OCI-LY7 (cell line): ENCODE measurements at regions not wholly inside any gene's neighbourhood (a gene's known extent, or its start where the extent isn't known, plus 50 kb on each side); places are given as distances from the start of the nearest gene placed in this dataset.

ENCODE experiments used
- BruUV-seq: library from RNA; stranded (reverse); fragments of 400-500 nt; replicated peaks from 2 replicates; lab custom pipeline; 2021; lab: Mats Ljungman, UMichigan
- CTCF ChIA-PET: fragments of 300-600 bp; sonication (Branson Sonifier 250); formaldehyde crosslinking; loops from one replicate; lab custom pipeline; 2022; ENCODE audit warnings: antibody characterized with exemption; ENCODE audit not compliant: unreplicated experiment; lab: Charles Lee
- POLR2A ChIA-PET: fragments of 300-600 bp; sonication (Branson Sonifier 250); formaldehyde crosslinking; loops from one replicate; lab custom pipeline; 2022; ENCODE audit warnings: antibody characterized with exemption; lab: Charles Lee
- DNase-seq: peaks from one replicate; pipeline ENCODE4 v3.0.0-alpha.2; 2015; ENCODE audit warnings: low spot score
- H2AFZ ChIP-seq: fragments of 200-600 bp; sonication (generic), shearing (Covaris generic); 2 replicates; pipeline ENCODE4 v1.6.1; 2014; ENCODE audit warnings: mild to moderate bottlenecking, antibody characterized with exemption, low read length, moderate library complexity
- H3K27ac ChIP-seq: fragments of 200-600 bp; sonication (generic); 2 replicates; pipeline ENCODE4 v1.5.1; 2014; ENCODE audit warnings: mixed run types, low read depth, mild to moderate bottlenecking, moderate library complexity, low read length, inconsistent platforms; ENCODE audit not compliant: poor library complexity, severe bottlenecking
- H3K36me3 ChIP-seq: fragments of 200-600 bp; sonication (generic); 2 replicates; pipeline ENCODE4 v1.6.1; 2014; ENCODE audit warnings: mild to moderate bottlenecking, antibody characterized with exemption, low read length, moderate library complexity, mixed read lengths; ENCODE audit not compliant: insufficient read depth
- H3K4me1 ChIP-seq: fragments of 200-600 bp; sonication (generic); 2 replicates; pipeline ENCODE4 v1.5.1; 2014; ENCODE audit warnings: mild to moderate bottlenecking, low read length; ENCODE audit not compliant: insufficient read depth, poor library complexity, severe bottlenecking
- H3K4me2 ChIP-seq: fragments of 200-600 bp; sonication (generic); 2 replicates; pipeline ENCODE4 v1.6.1; 2014; ENCODE audit warnings: mild to moderate bottlenecking, low read length
- H3K4me3 ChIP-seq: fragments of 200-600 bp; sonication (generic); 2 replicates; pipeline ENCODE4 v1.5.1; 2014; ENCODE audit warnings: mild to moderate bottlenecking, low read depth, low read length; ENCODE audit not compliant: poor library complexity, severe bottlenecking
- H3K79me2 ChIP-seq: fragments of 200-600 bp; sonication (generic); 2 replicates; pipeline ENCODE4 v1.6.1; 2016; ENCODE audit warnings: low read depth, mild to moderate bottlenecking, low read length, moderate library complexity, mixed read lengths; ENCODE audit not compliant: insufficient read depth
- H3K9me2 ChIP-seq: fragments of 200-600 bp; sonication (generic); 2 replicates; pipeline ENCODE4 v1.6.1; 2016; ENCODE audit warnings: mild to moderate bottlenecking, low read length, mixed read lengths; ENCODE audit not compliant: insufficient read depth
- H3K9me3 ChIP-seq: fragments of 200-600 bp; sonication (generic); 2 replicates; pipeline ENCODE4 v1.6.1; 2014; ENCODE audit warnings: mild to moderate bottlenecking, mixed run types, low read length, mixed read lengths
- H4K20me1 ChIP-seq: fragments of 200-600 bp; sonication (generic); 2 replicates; pipeline ENCODE4 v1.6.1; 2014; ENCODE audit warnings: mild to moderate bottlenecking, antibody characterized with exemption, low read length, moderate library complexity, mixed read lengths; ENCODE audit not compliant: insufficient read depth
- CTCF ChIP-seq: fragments of 200-600 bp; sonication (generic); conservative IDR thresholded peaks from 2 replicates; pipeline ENCODE4 v1.5.1; 2014; ENCODE audit warnings: mild to moderate bottlenecking, antibody characterized with exemption, low read length, moderate library complexity, mixed read lengths
- EZH2phosphoT487 ChIP-seq: fragments of 200-600 bp; sonication (generic); IDR thresholded peaks from 2 replicates; pipeline ENCODE4 v1.6.1; 2018; ENCODE audit warnings: low read depth, borderline replicate concordance, mild to moderate bottlenecking, mixed run types, antibody characterized with exemption, low read length, moderate library complexity, mixed read lengths
- intact Hi-C: fragments of 100-400 bp; cut with micrococcal nuclease; formaldehyde crosslinking; loops from one replicate; pipeline ENCODE4 v1.10.0; 2022; ENCODE audit not compliant: unreplicated experiment

DNA sequence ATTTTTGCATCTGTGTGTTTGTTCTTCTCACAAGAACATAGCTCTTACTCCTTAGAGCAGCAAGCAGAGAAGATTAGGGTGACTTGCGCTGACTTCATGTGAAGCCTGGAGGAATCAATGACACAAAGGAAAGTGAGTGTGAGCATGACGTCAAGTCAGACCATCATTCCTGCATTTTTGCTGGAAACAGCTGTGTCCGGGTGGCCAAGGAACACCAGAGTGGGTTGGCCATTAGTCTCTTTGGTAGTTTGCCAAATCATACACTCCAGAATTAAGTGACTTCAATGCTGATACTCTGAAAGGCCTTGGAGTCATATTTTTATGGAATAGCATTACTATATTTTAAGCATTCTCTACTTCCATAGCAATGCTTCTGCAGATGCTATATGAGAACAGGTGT lies 597.2 kb downstream of the DCDC2C start:
- Histone ChIP-seq H3K27ac (no peak overlapping the region), H3K9me3 (no peaks in the 10 kb centered on the region), H3K36me3 (no peaks in the 10 kb centered on the region), H4K20me1 (no peaks in the 10 kb centered on the region), H3K9me2 (no peaks in the 10 kb centered on the region), H3K79me2 (no peaks in the 10 kb centered on the region), H3K4me3 (no peak overlapping the region), H3K4me1 (peaks cover 15% of the 10 kb centered on the region), H2AFZ (no peak overlapping the region), H3K4me2 (no peak overlapping the region)
- intact Hi-C loops = no loop called here
- BruUV-seq = no TSS peak
- no peak for DNase-seq
- ChIA-PET POLR2A (interaction anchor here (0.7 kb wide), 1 partner anchor 23 kb away, joined by 3 read pairs; no protein-coding TSS in a partner anchor), CTCF (no interaction called here)
- TF ChIP-seq CTCF = no peak
- TF ChIP-seq EZH2phosphoT487 = no peak

DNA sequence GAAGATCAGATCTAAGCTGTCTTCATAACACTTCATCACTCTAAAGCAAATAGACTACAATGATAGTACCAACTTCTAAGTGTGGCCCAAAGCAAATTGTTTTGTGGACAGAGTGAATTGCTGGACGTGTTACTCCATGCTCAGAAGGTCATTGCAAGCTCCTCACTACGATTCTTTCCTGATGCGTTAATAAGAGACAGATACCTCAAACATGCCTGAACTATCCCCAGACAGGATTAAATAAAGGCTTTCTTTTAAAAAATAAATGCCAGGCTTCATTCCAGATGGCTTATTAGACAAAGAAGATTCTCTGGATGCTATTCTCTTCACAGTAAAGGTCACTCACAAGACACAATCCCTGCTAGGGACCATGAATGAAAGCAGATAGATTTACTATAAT lies 621.2 kb downstream of the DCDC2C start:
- no peak overlapping the region for H3K27ac ChIP-seq
- CTCF ChIA-PET = no interaction called here
- no peak for TF ChIP-seq CTCF
- TF ChIP-seq EZH2phosphoT487 = no peak
- no peak for DNase-seq
- H3K4me3 ChIP-seq = no peak overlapping the region
- no peaks in the 10 kb centered on the region for H3K9me2 ChIP-seq
- intact Hi-C loops = no loop called here
- H3K9me3 ChIP-seq = no peaks in the 10 kb centered on the region
- POLR2A ChIA-PET = no interaction called here
- H4K20me1 ChIP-seq = no peaks in the 10 kb centered on the region
- no peaks in the 10 kb centered on the region for H3K79me2 ChIP-seq
- no peaks in the 10 kb centered on the region for H3K36me3 ChIP-seq
- H3K4me2 ChIP-seq = no peak overlapping the region
- H2AFZ ChIP-seq = no peak overlapping the region
- no peaks in the 10 kb centered on the region for H3K4me1 ChIP-seq
- no TSS peak for BruUV-seq

- Histone ChIP-seq H3K4me2 (no peak overlapping the region), H3K79me2 (no peaks in the 10 kb centered on the region), H3K4me1 (no peaks in the 10 kb centered on the region), H2AFZ (no peak overlapping the region), H3K9me3 (no peaks in the 10 kb centered on the region), H3K9me2 (no peaks in the 10 kb centered on the region), H3K27ac (no peak overlapping the region), H3K36me3 (no peaks in the 10 kb centered on the region), H3K4me3 (no peak overlapping the region), H4K20me1 (no peaks in the 10 kb centered on the region)
- TF ChIP-seq CTCF = no peak
- no peak for TF ChIP-seq EZH2phosphoT487
- no TSS peak for BruUV-seq
- ChIA-PET POLR2A (no interaction called here), CTCF (no interaction called here)
- intact Hi-C loops = no loop called here
- no peak for DNase-seq
These were observed 633.5 kb downstream of the DCDC2C start for GRCh38 chr2:4336864-4337263.
